Liver (tissue), 3 donors: ENCODE measurements at regions not wholly inside any gene's neighbourhood (a gene's known extent, or its start where the extent isn't known, plus 50 kb on each side); places are given as distances from the start of the nearest gene placed in this dataset.

ENCODE experiments used
- CTCF ChIP-seq: fragments of 150-350 bp; IDR thresholded peaks from 2 replicates; pipeline ENCODE4 v1.5.1; 2017; ENCODE audit warnings: improper control_type of control experiment, low read depth, low read length; ENCODE audit not compliant: missing input control
- EGR1 ChIP-seq, 2 donors: IDR thresholded peaks; 2 replicates each; pipeline ENCODE4 v1.6.1; 2016 to 2018; ENCODE audit warnings: antibody characterized with exemption in 2 of 2, low read depth in 2 of 2
- FOXA1 ChIP-seq: IDR thresholded peaks from 2 replicates; pipeline ENCODE4 v1.6.1; 2016; ENCODE audit warnings: antibody characterized with exemption
- GABPA ChIP-seq, 2 donors: IDR thresholded peaks in 1 of 2; conservative IDR thresholded peaks in 1 of 2; 2 replicates each; pipeline ENCODE4 v1.6.1; 2016; ENCODE audit warnings: antibody characterized with exemption in 2 of 2, mild to moderate bottlenecking in 1 of 2, moderate library complexity in 1 of 2
- JUND ChIP-seq, 2 donors: IDR thresholded peaks; 2 replicates each; pipeline ENCODE4 v1.6.1; 2016; ENCODE audit warnings: antibody characterized with exemption in 2 of 2
- MAX ChIP-seq: IDR thresholded peaks from 2 replicates; pipeline ENCODE4 v1.6.1; 2016; ENCODE audit warnings: antibody characterized with exemption
- REST ChIP-seq: IDR thresholded peaks from 2 replicates; pipeline ENCODE4 v1.6.1; 2016; ENCODE audit warnings: antibody characterized with exemption, mild to moderate bottlenecking
- RXRA ChIP-seq, 2 donors: IDR thresholded peaks; 2 replicates each; pipeline ENCODE4 v1.6.1; 2017 to 2018; ENCODE audit warnings: antibody characterized with exemption in 2 of 2, mild to moderate bottlenecking in 1 of 2
- SP1 ChIP-seq: IDR thresholded peaks from 2 replicates; pipeline ENCODE4 v1.6.1; 2018; ENCODE audit warnings: antibody characterized with exemption, mild to moderate bottlenecking
- TAF1 ChIP-seq: conservative IDR thresholded peaks from 2 replicates; pipeline ENCODE4 v1.6.1; 2016; ENCODE audit warnings: antibody characterized with exemption, mild to moderate bottlenecking
- donor health status: healthy.
- donor health status: healthy.

- TF ChIP-seq CTCF = no peak
- no peak for TF ChIP-seq SP1
- no peak for TF ChIP-seq REST
- no peak for TF ChIP-seq MAX
- no peak for TF ChIP-seq RXRA (IDR thresholded peaks at IDR 0.05)
- TF ChIP-seq GABPA (IDR thresholded peaks at IDR 0.05 in 1 of 2, conservative IDR thresholded peaks at IDR 0.05 in 1 of 2) = no peak
- TF ChIP-seq EGR1 (IDR thresholded peaks at IDR 0.05; ENCODE audit: low read depth in 2 of 2) = no peak
- TF ChIP-seq FOXA1 = no peak
- no peak for TF ChIP-seq TAF1
- no peak for TF ChIP-seq JUND (IDR thresholded peaks at IDR 0.05)
Observed at GRCh38 chr9:31084350-31084749, 1300.1 kb upstream of the ACO1 start.
